Iris pigment epithelial cell (primary cell): ENCODE measurements at regions not wholly inside any gene's neighbourhood (a gene's known extent, or its start where the extent isn't known, plus 50 kb on each side); places are given as distances from the start of the nearest gene placed in this dataset.
"Not testable (repeated sequence)": the region's sequence is repeated elsewhere in the genome, so short reads cannot be mapped to it uniquely, and the experiment has no call there.

Source experiments
- DNase-seq: peaks from one replicate; pipeline ENCODE4 v3.0.0-alpha.2; 2011; ENCODE audit warnings: low read depth

DNA sequence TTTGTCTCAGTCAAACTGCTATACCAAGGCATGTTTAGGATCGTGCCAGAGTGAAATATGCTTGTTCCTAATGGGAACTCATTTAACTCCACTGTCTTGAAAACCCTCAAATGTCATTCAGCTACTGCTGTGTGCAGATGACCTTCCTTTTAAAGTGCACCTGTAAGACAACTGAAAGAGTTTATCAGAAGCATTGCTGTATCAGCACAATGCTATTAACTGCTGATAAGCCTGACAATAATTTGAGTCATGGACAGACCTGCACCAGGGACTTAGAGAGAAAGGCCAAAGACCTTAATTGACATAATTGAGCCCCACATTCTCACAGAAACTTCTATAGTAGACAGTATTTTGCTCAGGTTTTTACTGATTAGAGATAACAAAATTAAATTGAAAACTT lies 557.9 kb downstream of the DIPK2A start:
- DNase-seq = no peak

DNA sequence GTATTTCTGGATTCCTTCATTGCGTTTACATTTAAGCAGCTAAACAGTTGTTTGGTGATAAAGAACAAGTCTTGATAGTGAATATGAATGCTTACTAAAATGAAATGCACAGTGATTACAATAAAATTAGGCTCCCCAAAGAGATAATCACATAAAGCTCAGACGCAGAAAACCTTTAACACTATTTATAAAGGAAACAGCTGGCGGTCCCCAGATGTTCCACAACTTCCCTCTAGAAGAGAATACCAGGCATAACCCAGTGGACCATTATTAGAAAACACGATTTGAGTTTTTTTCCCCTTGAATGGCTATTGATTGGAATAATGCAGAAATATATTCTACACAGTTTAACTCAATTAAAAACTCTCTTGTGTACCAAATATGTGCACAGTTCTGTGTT lies 573.2 kb downstream of the DIPK2A start:
- no peak for DNase-seq

DNA sequence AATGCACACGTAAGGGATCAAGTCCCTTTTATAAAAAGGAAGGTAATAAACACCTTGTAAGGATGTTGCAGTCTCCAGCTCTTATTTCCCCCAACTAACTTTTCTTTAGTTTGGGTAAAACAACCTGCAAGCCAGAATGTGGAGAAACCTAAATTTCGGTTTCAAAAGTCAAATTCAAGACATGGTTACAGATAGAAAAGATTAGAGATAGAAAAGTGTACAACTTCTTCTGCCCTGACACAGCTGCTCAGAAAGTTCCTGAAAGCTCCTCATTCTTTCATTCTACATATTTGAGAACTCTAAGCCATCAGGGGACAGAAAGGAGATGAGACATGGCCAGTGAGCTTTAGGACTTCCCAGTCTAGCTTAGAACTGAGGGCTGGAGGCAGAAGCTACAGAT lies 574.9 kb downstream of the DIPK2A start:
- DNase-seq = no peak

- no peak for DNase-seq
These were observed 576.7 kb downstream of the DIPK2A start for GRCh38 chr3:144548346-144548745.

DNA sequence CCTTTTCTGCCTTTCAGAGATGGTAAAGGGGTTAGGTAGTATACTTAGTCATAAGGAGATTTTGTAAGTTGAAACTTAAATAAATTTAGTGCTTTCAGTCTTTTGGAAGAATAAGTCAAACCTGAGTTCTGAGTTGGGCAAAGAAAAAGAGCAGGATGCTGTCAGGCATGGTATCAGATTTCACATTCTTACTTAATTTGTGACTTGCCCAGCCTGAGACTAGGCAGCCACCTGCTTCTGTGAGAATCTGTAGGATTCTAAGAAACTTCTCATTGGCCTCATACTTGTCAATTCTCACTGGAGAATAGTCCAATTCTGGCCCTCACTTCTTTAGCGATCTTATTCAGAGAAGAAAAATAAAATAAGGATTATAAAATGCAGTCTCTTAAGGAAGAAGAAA lies 577.5 kb downstream of the DIPK2A start:
- no peak for DNase-seq

DNA sequence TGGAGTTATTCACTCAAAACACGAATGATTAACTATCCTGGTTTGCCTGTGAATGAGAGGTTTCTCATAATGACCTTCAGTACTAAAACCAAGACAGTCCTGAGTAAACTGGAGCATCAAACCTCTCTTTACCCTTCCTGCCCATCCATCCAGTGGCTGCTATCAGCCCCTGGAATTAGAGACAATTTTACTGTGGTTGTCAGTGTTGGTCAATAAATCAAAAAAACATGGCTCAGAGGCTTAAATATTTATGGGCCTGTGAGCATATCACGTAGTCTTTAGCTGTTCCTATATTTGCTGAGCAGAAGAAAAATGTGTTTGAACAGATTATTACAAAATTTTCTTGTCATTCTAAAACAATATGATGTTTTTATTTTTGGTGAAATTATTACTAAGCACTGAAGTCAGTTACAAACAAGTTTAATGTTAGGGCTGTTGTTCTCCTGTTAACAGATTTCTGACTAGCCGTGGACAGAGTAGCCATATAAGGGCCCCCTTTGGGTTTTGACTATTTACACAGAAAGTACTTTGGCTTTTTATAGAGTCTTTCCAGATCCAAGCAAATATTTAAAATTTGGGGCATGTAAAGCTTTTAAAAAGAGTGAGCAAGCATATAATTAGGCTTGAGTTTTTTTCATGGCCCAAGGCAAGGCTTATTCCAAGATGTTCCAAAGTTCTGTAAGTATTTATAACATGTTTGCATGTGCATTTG lies 580.9 kb downstream of the DIPK2A start:
- no peak for DNase-seq

DNA sequence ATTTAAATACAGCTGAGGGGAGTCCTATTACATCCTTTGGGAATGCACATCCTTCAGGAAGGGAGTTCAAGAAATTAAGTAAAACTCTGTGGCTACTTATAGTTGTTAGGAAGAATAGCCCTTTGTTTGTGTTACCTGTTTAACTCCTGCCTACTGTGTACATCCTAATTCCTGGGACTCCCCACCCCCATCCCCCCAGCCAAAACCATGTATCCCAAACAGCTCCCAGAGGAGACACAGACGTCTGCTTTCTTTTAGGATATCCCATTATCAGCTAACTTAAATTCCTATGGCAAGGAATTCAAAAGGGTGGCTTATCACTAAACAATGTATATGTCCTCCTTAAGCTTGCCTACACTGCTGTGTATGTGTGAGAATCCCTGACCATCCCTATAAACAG lies 581.7 kb downstream of the DIPK2A start:
- no peak for DNase-seq

GRCh38 chr3:144554889-144555288 lies 583.3 kb downstream of the DIPK2A start:
- DNase-seq = no peak

GRCh38 chr3:144556392-144556791 lies 584.8 kb downstream of the DIPK2A start:
- no peak for DNase-seq

- DNase-seq = no peak
These were observed 585.9 kb downstream of the DIPK2A start for GRCh38 chr3:144557515-144557914.

GRCh38 chr3:144564011-144564410 lies 592.4 kb downstream of the DIPK2A start:
- DNase-seq = no peak

- no peak for DNase-seq
These were observed 594.7 kb downstream of the DIPK2A start for GRCh38 chr3:144566320-144566719.

DNA sequence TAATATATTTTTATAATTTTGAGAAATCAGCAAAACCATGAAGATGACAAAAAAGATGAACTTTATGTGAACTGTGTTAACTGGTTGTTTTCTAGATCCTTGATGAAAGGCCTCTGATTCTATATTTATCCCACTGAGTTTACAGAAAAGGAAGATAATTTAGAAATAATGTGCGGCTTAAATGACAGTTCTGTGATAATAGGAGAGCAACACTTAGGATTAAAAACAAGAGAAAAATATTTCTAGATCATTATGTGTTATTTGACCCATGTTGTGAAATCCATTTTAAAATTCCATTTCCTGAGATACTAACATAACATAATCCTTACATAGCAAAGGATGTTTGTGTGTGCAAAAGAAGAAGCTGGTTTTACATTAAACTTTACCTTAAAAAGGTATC lies 598.0 kb downstream of the DIPK2A start:
- DNase-seq = no peak

GRCh38 chr3:144583871-144584270 lies 612.2 kb downstream of the DIPK2A start:
- no peak for DNase-seq

DNA sequence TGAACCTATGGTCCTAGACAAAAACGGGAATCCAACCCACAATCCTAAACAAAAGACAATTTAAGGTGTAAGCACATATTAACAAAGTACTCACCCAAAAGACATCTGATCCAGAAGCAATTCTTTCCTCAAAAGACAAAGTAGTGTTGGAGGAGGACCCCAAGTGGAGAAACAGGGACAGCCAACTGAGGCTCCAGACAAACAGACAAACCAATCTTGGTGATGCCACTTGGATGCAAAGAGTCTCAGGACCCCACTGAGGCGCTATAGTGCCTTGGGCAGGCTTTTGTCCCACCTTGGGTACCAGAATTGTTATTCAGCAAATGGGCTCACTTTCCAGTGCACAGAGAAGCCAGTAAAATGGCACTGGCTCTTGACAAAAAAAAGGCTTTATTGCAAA lies 613.8 kb downstream of the DIPK2A start:
- no peak for DNase-seq

DNA sequence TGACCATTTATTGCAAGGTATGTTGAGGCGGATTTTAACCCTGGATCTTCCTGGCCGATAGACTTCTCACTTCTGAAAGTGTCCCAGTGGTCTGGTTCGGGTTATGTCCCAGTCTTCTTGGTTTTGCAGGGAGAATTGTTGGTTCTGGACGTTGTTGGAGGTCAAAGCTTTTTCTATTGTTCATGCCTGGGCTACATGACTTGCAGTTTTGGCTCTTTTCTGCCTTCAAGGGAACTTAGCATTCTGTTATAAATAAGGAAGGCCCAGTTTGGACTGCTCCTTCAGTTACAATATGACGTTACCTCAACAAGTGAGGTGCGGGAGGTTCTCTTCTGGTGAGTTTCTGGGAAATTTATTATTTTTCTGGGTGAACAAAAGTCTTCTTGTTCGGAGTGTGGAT lies 614.3 kb downstream of the DIPK2A start:
- DNase-seq = no peak

DNA sequence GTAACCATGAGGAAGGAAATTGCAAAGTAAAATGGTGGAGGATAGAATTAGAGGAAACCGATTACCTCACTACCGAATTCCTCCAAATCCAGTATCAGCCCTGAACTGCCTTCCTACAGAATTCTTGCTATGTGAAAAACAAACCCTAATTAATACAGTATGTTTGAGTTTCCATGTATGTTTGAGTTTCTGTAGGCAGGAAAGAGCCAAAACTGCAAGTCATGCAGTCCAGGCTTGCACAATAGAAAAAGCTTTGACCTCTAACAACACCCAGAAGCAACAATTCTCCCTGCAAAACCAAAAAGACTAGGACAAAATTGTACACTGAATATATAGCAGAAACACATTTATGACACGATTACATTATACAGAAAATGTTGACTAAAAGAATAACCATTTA lies 614.8 kb downstream of the DIPK2A start:
- peak; percentile 77 for DNase-seq

GRCh38 chr3:144590854-144591253 lies 619.2 kb downstream of the DIPK2A start:
- peak; percentile 95 for DNase-seq

DNA sequence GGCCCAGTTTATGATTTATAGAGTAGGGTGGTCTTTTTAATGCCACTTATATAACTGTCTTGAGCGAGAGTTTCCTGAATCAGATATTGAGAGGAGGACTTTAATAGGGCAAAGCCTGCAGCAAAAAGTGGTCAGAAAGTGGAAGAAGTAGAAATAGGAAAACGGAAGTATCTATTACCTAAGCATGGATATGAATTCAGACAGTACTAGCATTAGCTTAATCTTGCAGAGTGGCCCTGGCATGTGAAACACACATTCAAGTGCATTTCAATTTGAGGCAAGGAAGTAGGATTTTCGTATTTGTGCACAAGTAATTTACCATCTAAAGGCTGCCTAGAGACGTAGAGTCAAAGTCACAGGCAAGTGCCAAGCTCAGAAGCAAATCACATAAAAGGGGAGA lies 622.3 kb downstream of the DIPK2A start:
- no peak for DNase-seq

- DNase-seq = not testable (repeated sequence)
These were observed 648.6 kb downstream of the DIPK2A start for GRCh38 chr3:144620236-144620635.

DNA sequence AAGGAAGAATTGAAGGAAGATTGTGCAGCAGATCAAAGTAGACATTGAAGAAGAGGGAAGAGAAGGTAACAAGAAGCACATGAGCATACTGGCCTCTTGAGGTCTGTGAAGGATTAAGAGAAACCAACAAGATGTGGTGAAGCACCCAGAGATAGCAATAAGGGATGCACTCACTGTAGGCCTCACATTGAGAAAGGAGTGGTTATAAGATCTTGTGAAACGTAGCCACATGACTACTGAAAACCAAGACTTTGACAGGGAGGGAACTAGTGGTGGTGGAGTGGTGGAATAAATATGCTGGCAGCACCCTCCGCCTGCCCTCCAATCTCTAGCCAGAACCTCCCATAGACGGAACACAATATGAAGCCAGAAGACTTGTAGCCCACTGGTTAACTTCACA lies 651.2 kb downstream of the DIPK2A start:
- no peak for DNase-seq

DNA sequence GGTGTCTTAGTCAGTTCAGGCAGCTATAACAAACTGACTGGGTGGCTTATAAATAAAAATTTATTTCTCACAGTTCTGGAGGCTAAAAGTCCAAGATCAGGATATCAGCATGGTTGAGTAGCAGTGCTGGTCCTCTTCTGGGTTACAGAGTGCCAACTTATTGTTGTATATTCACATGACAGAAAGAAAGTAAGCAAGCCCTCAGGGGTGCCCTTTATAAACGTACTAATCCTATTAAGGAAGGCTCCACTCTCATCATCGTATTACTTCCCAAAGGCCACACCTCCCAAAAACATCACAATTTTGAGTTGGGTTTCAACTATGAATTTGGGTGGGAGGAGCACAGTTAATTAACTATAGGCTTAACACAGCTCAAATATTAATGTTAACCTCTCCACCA lies 653.0 kb downstream of the DIPK2A start:
- DNase-seq = no peak

DNA sequence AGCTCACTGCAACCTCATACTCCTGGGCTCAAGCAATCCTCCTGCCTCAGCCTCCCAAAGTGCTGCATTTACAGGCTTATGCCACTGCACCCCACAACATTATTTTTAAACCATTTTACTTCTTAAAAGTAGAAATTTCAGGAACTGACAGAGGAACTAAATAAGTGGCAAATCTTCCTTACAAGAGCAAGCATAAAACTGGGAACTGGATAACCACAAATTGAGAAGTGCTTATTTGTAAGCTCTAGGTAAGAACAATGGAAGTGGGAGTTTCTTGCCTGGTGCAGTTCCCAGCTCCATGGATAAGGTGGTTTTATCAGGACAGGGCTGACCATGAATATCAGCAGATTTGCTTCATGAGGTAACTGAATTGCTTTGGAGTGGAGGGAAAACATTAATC lies 655.2 kb downstream of the DIPK2A start:
- DNase-seq = no peak

GRCh38 chr3:144629381-144629780 lies 657.8 kb downstream of the DIPK2A start:
- DNase-seq = no peak

- DNase-seq = no peak
These were observed 665.2 kb downstream of the DIPK2A start for GRCh38 chr3:144636833-144637232.
